Caki2 (cell line): ENCODE measurements at regions not wholly inside any gene's neighbourhood (a gene's known extent, or its start where the extent isn't known, plus 50 kb on each side); places are given as distances from the start of the nearest gene placed in this dataset.
A peak's percentile ranks its signal among the peaks of the same experiment; 100 is the strongest.

ENCODE experiments used
- DNase-seq: peaks from one replicate; pipeline ENCODE4 v3.0.0-alpha.2; 2015; ENCODE audit warnings: low read depth
- in situ Hi-C: cut with HindIII; loops from 2 replicates; pipeline ENCODE4 v1.10.0; 2016; ENCODE audit warnings: low sequenced_read_pairs, low pct_unique_long_range_greater_than_20kb, mixed read lengths

GRCh38 chr16:64532117-64532516, 589.7 kb downstream of the CDH11 start:
- DNase-seq: no peak
- in situ Hi-C loops: no loop called here

DNA sequence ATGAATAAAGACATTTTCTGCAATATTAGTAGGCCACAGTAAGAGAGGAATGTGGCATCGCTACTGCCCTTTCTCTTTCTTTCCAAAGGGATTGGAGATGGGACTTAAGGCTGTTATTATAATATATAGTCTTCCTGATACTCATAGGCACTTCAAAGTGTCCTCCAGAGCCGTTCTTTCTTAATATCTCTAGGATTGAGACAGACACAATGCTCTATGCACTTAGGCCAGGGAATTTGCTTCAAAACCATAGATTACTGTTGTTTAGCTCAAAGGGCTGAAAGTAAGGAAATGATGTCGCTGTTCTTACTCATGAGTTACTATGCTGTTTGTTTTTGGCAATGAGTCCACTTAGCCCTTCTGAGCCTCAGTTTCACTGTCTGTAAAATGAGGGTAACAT, 590.5 kb downstream of the CDH11 start:
- in situ Hi-C loops: no loop called here
- no peak for DNase-seq

- in situ Hi-C loops: no loop called here
These were observed 599.3 kb downstream of the CDH11 start for GRCh38 chr16:64522548-64522947.

DNA sequence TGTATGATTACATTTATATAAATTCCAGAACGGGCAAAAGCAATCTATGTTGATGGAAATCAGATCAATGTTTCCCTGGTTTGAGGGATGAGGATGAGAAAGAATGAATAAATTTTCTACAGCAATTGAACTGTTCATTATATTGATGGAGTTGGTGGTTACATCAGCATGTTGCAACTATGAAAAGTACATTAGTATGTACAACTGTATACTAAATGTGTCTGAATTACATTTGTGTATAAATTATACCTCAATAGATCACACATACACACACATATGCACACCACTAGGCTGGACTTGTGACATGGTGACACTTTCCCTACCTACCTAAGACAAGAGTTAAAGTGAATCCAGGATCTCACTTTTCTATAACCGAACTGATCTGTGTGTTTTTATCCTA, 608.0 kb downstream of the CDH11 start:
- in situ Hi-C loops: no loop called here
- no peak for DNase-seq

More at GRCh38 chr16:64522548-64522947, 599.3 kb downstream of the CDH11 start:
- DNase-seq: no peak

- in situ Hi-C loops: no loop called here
- no peak for DNase-seq
These were observed 614.4 kb downstream of the CDH11 start for GRCh38 chr16:64507240-64508024.

GRCh38 chr16:64499211-64499610, 622.7 kb downstream of the CDH11 start:
- in situ Hi-C loops: no loop called here

GRCh38 chr16:64498363-64498762, 623.5 kb downstream of the CDH11 start:
- in situ Hi-C loops: no loop called here
- DNase-seq: no peak

More at GRCh38 chr16:64499211-64499610, 622.7 kb downstream of the CDH11 start:
- DNase-seq: no peak

- DNase-seq: no peak
- in situ Hi-C loops: no loop called here
These were observed 628.2 kb downstream of the CDH11 start for GRCh38 chr16:64493709-64494108.

GRCh38 chr16:64489449-64489848, 632.4 kb downstream of the CDH11 start:
- in situ Hi-C loops: no loop called here
- no peak for DNase-seq

GRCh38 chr16:64486561-64486960, 635.3 kb downstream of the CDH11 start:
- in situ Hi-C loops: no loop called here
- no peak for DNase-seq

GRCh38 chr16:64481497-64481896, 640.4 kb downstream of the CDH11 start:
- in situ Hi-C loops: no loop called here
- DNase-seq: no peak

GRCh38 chr16:64478252-64478906, 643.5 kb downstream of the CDH11 start:
- peak; percentile 73 for DNase-seq
- in situ Hi-C loops: no loop called here

DNA sequence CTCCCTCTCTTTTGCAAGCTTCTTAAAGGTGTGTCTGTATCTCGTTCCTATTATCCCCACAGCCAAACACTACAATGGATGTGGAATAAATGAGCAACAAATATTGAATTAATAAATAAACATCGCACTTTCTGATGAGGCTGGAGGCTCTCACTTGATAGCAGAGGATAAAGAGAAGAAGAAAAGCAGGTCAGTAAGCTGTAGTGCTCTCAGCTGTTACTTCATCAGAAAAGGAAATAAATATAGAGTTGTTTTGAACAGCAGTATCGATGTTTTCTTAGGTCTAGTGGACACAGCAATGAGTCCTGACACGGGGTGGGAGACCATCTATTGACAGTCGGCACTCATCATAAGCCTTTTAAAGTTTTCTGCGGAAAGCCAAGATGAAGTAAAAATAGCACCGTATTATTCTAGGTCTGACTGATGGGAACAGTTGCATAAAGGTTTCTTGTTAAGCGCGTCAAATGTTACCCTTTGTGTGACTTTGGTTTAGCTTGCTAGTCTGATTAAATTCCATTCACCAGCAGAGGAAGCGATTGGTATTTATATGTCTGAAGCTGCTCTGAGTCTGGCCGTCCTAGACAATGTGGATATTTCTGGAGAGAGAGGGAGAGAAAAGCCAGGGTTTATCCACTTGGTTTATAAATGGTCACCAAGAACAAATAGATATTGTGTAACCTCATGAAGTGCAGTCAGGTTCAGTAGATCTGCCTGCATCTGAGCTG, 646.1 kb downstream of the CDH11 start:
- DNase-seq: no peak
- in situ Hi-C loops: no loop called here

DNA sequence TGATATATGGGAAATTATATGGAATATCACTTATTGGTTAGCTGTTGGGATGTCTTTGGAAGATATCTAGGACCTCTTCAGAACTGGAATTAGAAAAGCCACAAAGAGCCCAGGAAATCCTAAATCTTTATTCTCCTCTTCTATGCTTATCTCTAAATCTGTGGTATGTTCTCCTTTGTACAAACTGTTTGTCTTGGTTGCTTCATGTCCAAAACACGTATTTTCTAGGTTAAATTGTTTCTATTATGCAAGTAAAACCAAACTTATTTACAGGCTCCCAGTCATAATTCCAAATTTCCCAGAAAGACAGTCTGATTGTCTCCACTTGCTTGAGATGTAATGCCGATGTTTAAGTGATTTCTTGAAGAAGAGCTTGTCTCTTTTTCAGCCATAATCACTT, 650.9 kb downstream of the CDH11 start:
- no peak for DNase-seq
- in situ Hi-C loops: no loop called here

DNA sequence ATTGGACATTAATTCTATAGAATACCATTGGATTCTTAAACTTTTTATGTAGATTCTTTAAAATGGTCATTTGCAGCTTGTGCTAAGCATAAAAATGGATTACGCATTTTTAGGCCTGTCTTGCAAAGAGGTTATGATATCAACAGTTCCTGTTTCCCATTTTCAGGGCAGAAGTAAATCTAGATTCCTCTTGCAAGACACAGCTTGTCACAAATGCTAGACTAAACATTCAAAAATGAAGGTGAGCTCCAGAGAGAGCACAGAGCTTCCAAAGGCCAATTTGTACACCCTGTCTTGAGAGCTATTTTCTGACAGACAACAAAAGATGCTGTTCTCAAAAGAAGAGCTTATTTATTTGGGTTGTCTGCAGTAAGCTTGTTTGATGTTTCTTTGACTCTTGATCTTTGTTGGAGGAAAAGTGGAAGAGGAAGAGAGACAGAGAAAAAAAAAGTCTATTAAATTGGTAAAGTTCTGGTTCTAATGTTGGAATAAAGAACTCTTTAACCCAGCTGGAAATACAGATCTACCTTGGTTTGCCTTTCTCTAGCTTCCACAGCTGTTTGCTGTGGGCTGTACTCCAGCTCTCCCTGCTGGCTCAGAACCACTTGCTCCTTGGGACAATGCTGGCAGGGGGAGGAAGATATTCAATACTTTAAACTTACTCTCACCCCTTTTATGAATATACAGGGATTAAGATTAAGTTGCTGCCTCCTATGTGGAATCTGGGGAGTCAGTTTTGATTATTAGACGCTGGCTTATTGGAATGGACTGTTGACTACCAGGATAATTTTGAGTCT, 651.8 kb downstream of the CDH11 start:
- DNase-seq: no peak
- in situ Hi-C loops: no loop called here

- in situ Hi-C loops: no loop called here
- no peak for DNase-seq
These were observed 652.5 kb downstream of the CDH11 start for GRCh38 chr16:64469351-64469750.

DNA sequence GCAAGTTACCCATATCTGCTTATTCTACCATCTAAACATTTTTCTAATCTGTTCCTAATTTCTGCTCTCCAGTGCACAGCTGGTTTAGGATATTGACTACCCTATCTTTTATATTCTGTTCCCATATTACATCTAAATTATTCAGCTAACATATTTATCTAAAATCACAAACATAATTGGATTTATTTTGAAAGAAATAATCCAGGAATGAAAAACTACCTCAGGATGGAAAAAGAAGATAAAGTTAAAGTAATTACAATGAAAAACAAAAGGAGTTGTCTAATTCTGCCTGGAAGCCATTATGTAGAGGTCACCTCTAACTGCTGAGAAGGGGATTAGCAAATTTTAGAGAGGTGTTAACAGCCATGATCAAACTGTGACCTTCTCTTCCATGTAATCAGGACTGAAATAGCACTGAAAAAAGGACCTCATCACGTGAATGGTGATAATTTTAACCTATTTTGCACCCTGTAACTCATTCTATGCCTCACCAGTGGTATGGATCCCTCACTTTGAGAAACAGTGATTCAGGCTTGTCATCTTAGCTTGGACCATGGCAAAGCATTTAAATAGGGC, 653.3 kb downstream of the CDH11 start:
- in situ Hi-C loops: no loop called here
- no peak for DNase-seq

GRCh38 chr16:64459821-64460220, 662.0 kb downstream of the CDH11 start:
- in situ Hi-C loops: no loop called here
- DNase-seq: no peak
